ENCODE measurements at regions not wholly inside any gene's neighbourhood (a gene's known extent, or its start where the extent isn't known, plus 50 kb on each side); places are given as distances from the start of the nearest gene placed in this dataset.
"Not testable (repeated sequence)": the region's sequence is repeated elsewhere in the genome, so short reads cannot be mapped to it uniquely, and the experiment has no call there.

- no peaks in the 10 kb centered on the region for H3K4me1 Mint-ChIP-seq
- H3K27me3 Mint-ChIP-seq: no peaks in the 10 kb centered on the region
- no peaks in the 10 kb centered on the region for H3K36me3 Mint-ChIP-seq
- no peak overlapping the region for H3K27ac Mint-ChIP-seq
- H3K4me3 Mint-ChIP-seq: no peak overlapping the region
- peaks cover 0 to 3% (median 2%) of the 10 kb centered on the region in 3 donors for H3K9me3 Mint-ChIP-seq
Observed at GRCh38 chr12:34142430-34142829, 120.1 kb downstream of the ALG10 start.

GRCh38 chr12:34151019-34151418 lies 128.7 kb downstream of the ALG10 start:
- no peak overlapping the region for H3K4me3 Mint-ChIP-seq
- no peak overlapping the region for H3K27ac Mint-ChIP-seq
- peaks cover 0 to 2% (median 0%) of the 10 kb centered on the region in 3 donors for H3K4me1 Mint-ChIP-seq
- no peaks in the 10 kb centered on the region for H3K9me3 Mint-ChIP-seq
- no peaks in the 10 kb centered on the region for H3K36me3 Mint-ChIP-seq
- no peaks in the 10 kb centered on the region for H3K27me3 Mint-ChIP-seq

GRCh38 chr12:34163443-34163842 lies 141.1 kb downstream of the ALG10 start:
- Mint-ChIP-seq H3K27me3 (no peaks in the 10 kb centered on the region), H3K27ac (no peak overlapping the region), H3K4me3 (no peak overlapping the region), H3K36me3 (peaks cover 2% of the 10 kb centered on the region), H3K4me1 (no peaks in the 10 kb centered on the region), H3K9me3 (no peaks in the 10 kb centered on the region)

GRCh38 chr12:34166427-34167060 lies 144.2 kb downstream of the ALG10 start:
- no peaks in the 10 kb centered on the region for H3K9me3 Mint-ChIP-seq
- no peak overlapping the region for H3K4me3 Mint-ChIP-seq
- no peaks in the 10 kb centered on the region for H3K4me1 Mint-ChIP-seq
- no peaks in the 10 kb centered on the region for H3K27me3 Mint-ChIP-seq
- H3K27ac Mint-ChIP-seq: peak overlapping the region in 1 of 3 donors; percentile 5
- H3K36me3 Mint-ChIP-seq: peaks cover 2% of the 10 kb centered on the region

GRCh38 chr12:34168507-34168906 lies 146.2 kb downstream of the ALG10 start:
- H3K9me3 Mint-ChIP-seq, H3K36me3 Mint-ChIP-seq, H3K4me1 Mint-ChIP-seq, H3K27me3 Mint-ChIP-seq, H3K4me3 Mint-ChIP-seq, H3K27ac Mint-ChIP-seq: not testable (repeated sequence)

GRCh38 chr12:34186492-34186891 lies 164.2 kb downstream of the ALG10 start:
- Mint-ChIP-seq H3K4me1 (peaks cover 3 to 11% (median 9%) of the 10 kb centered on the region in 3 donors), H3K27ac (no peak overlapping the region), H3K9me3 (peaks cover 0 to 3% (median 2%) of the 10 kb centered on the region in 3 donors), H3K27me3 (no peaks in the 10 kb centered on the region), H3K36me3 (peaks cover 1% of the 10 kb centered on the region), H3K4me3 (no peak overlapping the region)

- H3K27ac Mint-ChIP-seq: no peak overlapping the region
- H3K27me3 Mint-ChIP-seq: peaks cover 4% of the 10 kb centered on the region
- H3K36me3 Mint-ChIP-seq: no peaks in the 10 kb centered on the region
- H3K4me3 Mint-ChIP-seq: peak overlapping the region in 1 of 4 donors; percentile 55
- peaks cover 3 to 11% (median 9%) of the 10 kb centered on the region in 3 donors for H3K4me1 Mint-ChIP-seq
- H3K9me3 Mint-ChIP-seq: no peaks in the 10 kb centered on the region
Observed at GRCh38 chr12:34188974-34189373, 166.7 kb downstream of the ALG10 start.

- peak overlapping the region in 1 of 4 donors; percentile 81 for H3K4me3 Mint-ChIP-seq
- no peak overlapping the region for H3K27ac Mint-ChIP-seq
- H3K9me3 Mint-ChIP-seq: no peaks in the 10 kb centered on the region
- H3K4me1 Mint-ChIP-seq: peaks cover 3 to 11% (median 9%) of the 10 kb centered on the region in 3 donors
- H3K36me3 Mint-ChIP-seq: no peaks in the 10 kb centered on the region
- peaks cover 7% of the 10 kb centered on the region for H3K27me3 Mint-ChIP-seq
Observed at GRCh38 chr12:34190054-34190453, 167.8 kb downstream of the ALG10 start.

- H3K9me3 Mint-ChIP-seq: no peaks in the 10 kb centered on the region
- H3K4me3 Mint-ChIP-seq: no peak overlapping the region
- H3K36me3 Mint-ChIP-seq: no peaks in the 10 kb centered on the region
- peaks cover 4% of the 10 kb centered on the region for H3K27me3 Mint-ChIP-seq
- H3K4me1 Mint-ChIP-seq: no peaks in the 10 kb centered on the region
- no peak overlapping the region for H3K27ac Mint-ChIP-seq
Observed at GRCh38 chr12:34198924-34199323, 176.6 kb downstream of the ALG10 start.

- Mint-ChIP-seq H3K27ac (no peak overlapping the region), H3K27me3 (no peaks in the 10 kb centered on the region), H3K36me3 (peaks cover 2% of the 10 kb centered on the region), H3K4me3 (peak overlapping the region in 1 of 4 donors; percentile 79), H3K9me3 (peaks cover 0 to 2% (median 0%) of the 10 kb centered on the region in 3 donors), H3K4me1 (peaks cover 0 to 7% (median 4%) of the 10 kb centered on the region in 3 donors)
Observed at GRCh38 chr12:34203866-34204620, 181.7 kb downstream of the ALG10 start.

- Mint-ChIP-seq H3K27ac (no peak overlapping the region), H3K4me1 (peaks cover 0 to 7% (median 4%) of the 10 kb centered on the region in 3 donors), H3K36me3 (peaks cover 2% of the 10 kb centered on the region), H3K9me3 (peaks cover 0 to 2% (median 0%) of the 10 kb centered on the region in 3 donors), H3K27me3 (no peaks in the 10 kb centered on the region), H3K4me3 (peak overlapping the region in 3 of 4 donors; percentile 1 to 79 (median 26))
Observed at GRCh38 chr12:34204830-34205285, 182.6 kb downstream of the ALG10 start.

GRCh38 chr12:34205401-34205800 lies 183.1 kb downstream of the ALG10 start:
- H3K4me1 Mint-ChIP-seq: peaks cover 0 to 7% (median 4%) of the 10 kb centered on the region in 3 donors
- H3K27ac Mint-ChIP-seq: no peak overlapping the region
- H3K36me3 Mint-ChIP-seq: peaks cover 2% of the 10 kb centered on the region
- peaks cover 0 to 2% (median 0%) of the 10 kb centered on the region in 3 donors for H3K9me3 Mint-ChIP-seq
- H3K4me3 Mint-ChIP-seq: no peak overlapping the region
- no peaks in the 10 kb centered on the region for H3K27me3 Mint-ChIP-seq

- H3K4me3 Mint-ChIP-seq: peak overlapping the region in 1 of 4 donors; percentile 49
- peaks cover 2% of the 10 kb centered on the region for H3K36me3 Mint-ChIP-seq
- H3K27ac Mint-ChIP-seq: no peak overlapping the region
- H3K4me1 Mint-ChIP-seq: peaks cover 0 to 7% (median 4%) of the 10 kb centered on the region in 3 donors
- peaks cover 0 to 2% (median 0%) of the 10 kb centered on the region in 3 donors for H3K9me3 Mint-ChIP-seq
- H3K27me3 Mint-ChIP-seq: no peaks in the 10 kb centered on the region
Observed at GRCh38 chr12:34206061-34206785, 183.9 kb downstream of the ALG10 start.

- Mint-ChIP-seq H3K4me3 (no peak overlapping the region), H3K4me1 (peaks cover 0 to 7% (median 4%) of the 10 kb centered on the region in 3 donors), H3K27ac (no peak overlapping the region), H3K36me3 (peaks cover 2% of the 10 kb centered on the region), H3K9me3 (peaks cover 0 to 2% (median 0%) of the 10 kb centered on the region in 3 donors), H3K27me3 (no peaks in the 10 kb centered on the region)
Observed at GRCh38 chr12:34207858-34208257, 185.6 kb downstream of the ALG10 start.
